Lower leg skin (tissue), 3 donors: ENCODE measurements at regions not wholly inside any gene's neighbourhood (a gene's known extent, or its start where the extent isn't known, plus 50 kb on each side); places are given as distances from the start of the nearest gene placed in this dataset.

Source experiments
- CTCF ChIP-seq, 3 donors: fragments of 450-650 bp; IDR thresholded peaks; one replicate each; pipeline ENCODE4 v1.5.1; 2016; ENCODE audit warnings: antibody characterized with exemption in 3 of 3, mild to moderate bottlenecking in 3 of 3, moderate library complexity in 2 of 3
- POLR2A ChIP-seq, 2 donors: fragments of 450-650 bp; IDR thresholded peaks; one replicate each; pipeline ENCODE4 v1.6.1; 2016 to 2017; ENCODE audit warnings: antibody characterized with exemption in 2 of 2, mild to moderate bottlenecking in 1 of 2, moderate library complexity in 1 of 2

- TF ChIP-seq CTCF (IDR thresholded peaks at IDR 0.05) (no peak), POLR2A (IDR thresholded peaks at IDR 0.05) (no peak)
Observed at GRCh38 chr16:6956511-6956910, 376.1 kb upstream of the RBFOX1 start.
